ENCODE measurements at regions not wholly inside any gene's neighbourhood (a gene's known extent, or its start where the extent isn't known, plus 50 kb on each side); places are given as distances from the start of the nearest gene placed in this dataset.

DNA sequence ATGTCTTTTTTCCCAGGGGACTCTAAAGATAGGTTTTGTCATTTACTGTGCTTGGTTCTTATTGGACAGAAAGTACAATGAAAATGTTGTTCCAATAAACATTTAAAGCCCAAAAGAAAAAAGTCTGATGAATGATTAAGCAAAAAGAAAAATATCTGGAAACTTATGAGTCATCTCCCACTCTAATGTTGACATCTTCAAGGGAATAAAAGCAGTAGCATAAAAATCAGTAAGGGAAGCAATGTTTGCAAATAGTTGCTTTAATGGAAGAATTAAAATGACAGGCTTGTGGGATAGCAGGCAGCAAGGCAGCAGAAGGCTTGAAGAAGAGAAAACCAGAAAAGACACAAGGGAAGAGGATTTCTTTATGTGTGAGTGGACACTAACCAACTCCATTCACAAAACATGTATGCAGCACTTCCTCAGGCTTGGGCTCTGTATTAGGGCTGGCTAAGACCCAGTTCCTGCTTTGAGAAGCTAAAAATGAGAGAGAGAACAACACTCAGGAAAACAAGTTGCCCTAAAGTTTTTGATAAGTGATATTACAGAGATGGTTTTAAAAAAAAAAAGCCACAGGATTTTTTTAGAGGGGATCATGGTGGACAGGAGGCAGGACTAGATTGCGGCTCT, 263.2 kb upstream of the NT5E start:
- peaks cover 4 to 17% of the 10 kb centered on the region in 2 donors for H3K4me1 ChIP-seq (ENCODE audit: control insufficient read depth in 1 of 2, low read depth in 2 of 2)
- no peaks in the 10 kb centered on the region for H3K36me3 ChIP-seq
- no peak overlapping the region for H3K4me3 ChIP-seq
- TF ChIP-seq CTCF (IDR thresholded peaks at IDR 0.05) = no peak
- H3K27ac ChIP-seq = peak overlapping the region in 1 of 2 donors; percentile 3
- no peaks in the 10 kb centered on the region for H3K9me3 ChIP-seq
- no peaks in the 10 kb centered on the region for H3K27me3 ChIP-seq (replicated peaks; ENCODE audit: insufficient read depth)
- no peak for DNase-seq (ENCODE audit: low spot score)
- no peak for ATAC-seq (ENCODE audit: insufficient number of reproducible peaks, low FRiP score, low read depth)

- ATAC-seq (ENCODE audit: insufficient number of reproducible peaks, low FRiP score, low read depth) = no peak
- H3K4me3 ChIP-seq = no peak overlapping the region
- no peaks in the 10 kb centered on the region for H3K27me3 ChIP-seq (replicated peaks; ENCODE audit: insufficient read depth)
Observed at GRCh38 chr6:85185977-85186376, 263.9 kb upstream of the NT5E start.

GRCh38 chr6:85183841-85184240, 266.0 kb upstream of the NT5E start:
- no peak for TF ChIP-seq CTCF (IDR thresholded peaks at IDR 0.05)
- DNase-seq (ENCODE audit: low spot score) (no peak), ATAC-seq (ENCODE audit: insufficient number of reproducible peaks, low FRiP score, low read depth) (no peak)
- Histone ChIP-seq H3K4me3 (no peak overlapping the region), H3K36me3 (no peaks in the 10 kb centered on the region), H3K27ac (no peak overlapping the region), H3K9me3 (no peaks in the 10 kb centered on the region), H3K27me3 (replicated peaks; ENCODE audit: insufficient read depth) (no peaks in the 10 kb centered on the region), H3K4me1 (ENCODE audit: control insufficient read depth in 1 of 2, low read depth in 2 of 2) (peaks cover 4 to 17% of the 10 kb centered on the region in 2 donors)

More at GRCh38 chr6:85185977-85186376, 263.9 kb upstream of the NT5E start:
- H3K36me3 ChIP-seq = no peaks in the 10 kb centered on the region
- no peak for TF ChIP-seq CTCF (IDR thresholded peaks at IDR 0.05)
- H3K9me3 ChIP-seq = no peaks in the 10 kb centered on the region
- H3K27ac ChIP-seq = peak overlapping the region in 1 of 2 donors; percentile 3
- peaks cover 4 to 17% of the 10 kb centered on the region in 2 donors for H3K4me1 ChIP-seq (ENCODE audit: control insufficient read depth in 1 of 2, low read depth in 2 of 2)
- no peak for DNase-seq (ENCODE audit: low spot score)

DNA sequence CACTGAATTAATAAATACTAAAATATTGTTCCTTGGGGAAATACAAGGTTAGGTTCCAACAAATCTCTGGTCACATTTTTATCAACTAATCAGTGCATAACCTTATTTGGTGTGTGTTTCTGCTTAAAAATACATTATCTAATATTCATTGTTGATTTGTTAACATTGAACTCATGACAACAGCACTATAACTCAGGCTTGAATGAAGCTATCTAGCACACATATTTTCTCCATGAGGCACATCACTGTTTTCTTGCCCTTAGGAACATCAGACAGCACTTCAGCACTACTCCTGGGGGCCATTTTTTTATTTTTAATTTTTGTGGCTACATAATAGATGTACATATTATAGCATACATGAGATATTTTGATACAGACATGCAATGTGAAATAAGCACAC, 277.2 kb upstream of the NT5E start:
- Histone ChIP-seq H3K27me3 (replicated peaks; ENCODE audit: insufficient read depth) (no peaks in the 10 kb centered on the region), H3K4me1 (ENCODE audit: control insufficient read depth in 1 of 2, low read depth in 2 of 2) (no peaks in the 10 kb centered on the region), H3K4me3 (no peak overlapping the region), H3K36me3 (no peaks in the 10 kb centered on the region), H3K27ac (no peak overlapping the region), H3K9me3 (no peaks in the 10 kb centered on the region)
- no peak for DNase-seq (ENCODE audit: low spot score)
- ATAC-seq (ENCODE audit: insufficient number of reproducible peaks, low FRiP score, low read depth) = no peak
- no peak for TF ChIP-seq CTCF (IDR thresholded peaks at IDR 0.05)

- ATAC-seq (ENCODE audit: insufficient number of reproducible peaks, low FRiP score, low read depth) = no peak
- H3K36me3 ChIP-seq = no peaks in the 10 kb centered on the region
- no peaks in the 10 kb centered on the region for H3K4me1 ChIP-seq (ENCODE audit: control insufficient read depth in 1 of 2, low read depth in 2 of 2)
- H3K27me3 ChIP-seq (replicated peaks; ENCODE audit: insufficient read depth) = no peaks in the 10 kb centered on the region
- no peak overlapping the region for H3K4me3 ChIP-seq
- no peak for TF ChIP-seq CTCF (IDR thresholded peaks at IDR 0.05)
- H3K27ac ChIP-seq = no peak overlapping the region
- no peaks in the 10 kb centered on the region for H3K9me3 ChIP-seq
- no peak for DNase-seq (ENCODE audit: low spot score)
Observed at GRCh38 chr6:85172161-85172560, 277.7 kb upstream of the NT5E start.

Data from thoracic aorta (tissue), 2 donors.